Peyer's patch (tissue), 4 donors: ENCODE measurements at regions not wholly inside any gene's neighbourhood (a gene's known extent, or its start where the extent isn't known, plus 50 kb on each side); places are given as distances from the start of the nearest gene placed in this dataset.

Experiments used
- CTCF ChIP-seq, 6 experiments: fragments of 450-650 bp in 4 of 6; fragments of 200-600 bp in 2 of 6; sonication (generic) in 1 of 6; IDR thresholded peaks; one replicate each; pipeline ENCODE4 v1.5.1; 2017 to 2019; ENCODE audit warnings: antibody characterized with exemption in 6 of 6, mild to moderate bottlenecking in 3 of 6, moderate library complexity in 1 of 6
- POLR2A ChIP-seq, 2 donors: fragments of 450-650 bp; IDR thresholded peaks; one replicate each; pipeline ENCODE4 v1.5.1; 2017; ENCODE audit warnings: antibody characterized with exemption in 2 of 2, mild to moderate bottlenecking in 2 of 2, moderate library complexity in 2 of 2

- TF ChIP-seq CTCF (IDR thresholded peaks at IDR 0.05), result no peak
- TF ChIP-seq POLR2A (IDR thresholded peaks at IDR 0.05), result no peak
These were observed 293.2 kb downstream of the TNS1 start for GRCh38 chr2:217709478-217710210.
